HG03039 (cell line): ENCODE measurements at regions not wholly inside any gene's neighbourhood (a gene's known extent, or its start where the extent isn't known, plus 50 kb on each side); places are given as distances from the start of the nearest gene placed in this dataset.

Experiments
- ATAC-seq: cut with Tn5 transposase; IDR thresholded peaks from one replicate; pipeline ENCODE4 v1.9.1; 2021; ENCODE audit warnings: mild to moderate bottlenecking, moderate library complexity; ENCODE audit not compliant: unreplicated experiment

DNA sequence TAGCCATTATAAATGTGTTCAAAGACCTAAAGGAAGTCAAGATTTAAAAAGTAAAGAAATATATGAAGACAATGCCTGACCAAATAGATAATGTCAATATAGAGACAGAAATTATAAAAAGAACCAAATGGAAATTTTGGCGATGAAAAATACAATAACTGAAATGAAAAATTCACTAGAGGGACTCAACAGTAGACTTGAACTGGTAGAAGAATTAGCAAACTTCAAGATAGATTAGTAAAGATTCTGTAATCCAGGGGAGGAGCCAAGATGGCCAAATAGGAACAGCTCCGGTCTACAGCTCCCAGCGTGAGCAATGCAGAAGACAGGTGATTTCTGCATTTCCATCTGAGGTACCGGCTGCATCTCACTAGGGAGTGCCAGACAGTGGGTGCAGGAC is 433.2 kb downstream of the HINT1 start:
- ATAC-seq: no peak

DNA sequence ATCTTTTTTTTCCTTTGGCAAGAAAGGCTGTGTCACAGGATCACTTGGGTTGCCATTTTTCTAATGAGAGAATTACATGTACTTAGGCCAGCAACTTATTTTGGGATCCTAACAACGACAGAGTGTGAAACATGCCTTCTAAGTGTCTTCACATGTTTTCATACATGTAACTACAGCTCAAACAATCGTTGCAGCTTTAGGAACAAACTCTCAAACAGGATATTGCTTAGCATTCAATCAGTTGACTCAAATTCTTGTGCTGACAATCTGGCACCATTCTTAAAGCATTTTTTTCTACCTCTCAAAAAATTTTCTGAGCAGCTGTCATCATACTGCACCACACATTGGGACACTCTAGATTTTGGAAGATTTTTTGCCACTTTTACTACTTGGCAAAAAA is 435.5 kb downstream of the HINT1 start:
- no peak for ATAC-seq

DNA sequence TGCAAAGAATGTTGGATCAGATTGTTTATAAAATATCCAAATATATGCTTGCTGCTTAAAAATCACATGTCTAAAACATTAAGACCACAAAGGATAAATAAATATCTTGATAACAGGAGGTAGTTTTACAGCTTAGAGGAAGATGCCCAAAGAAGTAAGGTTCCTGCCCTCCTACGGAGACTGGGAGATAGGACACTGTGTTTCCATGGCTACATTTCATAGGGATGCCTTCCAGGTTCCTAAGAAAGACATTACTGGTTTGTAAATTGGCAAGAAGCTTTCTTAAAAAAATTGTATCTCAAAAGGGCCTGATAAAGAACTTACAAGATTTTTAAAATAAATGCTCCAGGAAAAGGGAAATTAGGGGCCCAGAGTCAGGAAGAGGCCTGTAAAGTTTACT is 437.2 kb downstream of the HINT1 start:
- ATAC-seq: no peak

DNA sequence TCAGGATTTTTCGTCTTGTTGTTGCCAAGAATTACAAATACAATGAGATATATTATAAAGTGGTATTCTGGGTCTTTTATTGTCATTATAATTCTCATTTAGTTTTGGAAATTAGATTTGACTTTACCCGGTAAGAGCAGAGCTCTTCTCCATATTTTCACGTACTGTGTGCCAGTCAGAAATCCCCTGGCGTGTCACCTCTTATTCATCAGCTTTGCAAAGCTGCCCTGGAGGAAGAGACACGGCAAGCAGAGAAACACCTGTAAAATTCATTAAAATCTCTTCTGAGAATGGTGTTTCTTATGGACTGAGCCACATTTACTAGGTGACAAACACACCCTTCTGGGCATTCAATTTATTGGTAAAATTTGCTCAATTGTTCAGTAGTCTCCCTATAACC is 440.4 kb downstream of the HINT1 start:
- ATAC-seq: no peak

DNA sequence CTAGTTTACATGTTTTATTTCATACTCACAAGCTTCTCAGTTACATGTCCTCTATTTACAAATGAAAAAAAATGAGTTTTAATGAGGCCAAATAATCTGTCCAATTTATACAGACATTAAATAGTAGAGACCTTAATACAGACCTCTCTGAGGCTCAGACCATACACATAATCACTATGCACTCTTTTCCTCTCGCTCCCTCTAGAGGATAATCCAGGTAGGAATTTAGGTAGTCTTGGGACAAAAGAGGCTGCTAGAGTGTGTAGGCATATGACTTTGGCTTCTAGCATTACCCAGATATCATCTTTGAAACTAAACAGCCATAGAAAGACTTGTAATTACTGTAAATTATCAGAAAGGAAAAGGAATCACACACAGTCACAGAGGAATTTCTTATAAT is 444.7 kb downstream of the HINT1 start:
- no peak for ATAC-seq

DNA sequence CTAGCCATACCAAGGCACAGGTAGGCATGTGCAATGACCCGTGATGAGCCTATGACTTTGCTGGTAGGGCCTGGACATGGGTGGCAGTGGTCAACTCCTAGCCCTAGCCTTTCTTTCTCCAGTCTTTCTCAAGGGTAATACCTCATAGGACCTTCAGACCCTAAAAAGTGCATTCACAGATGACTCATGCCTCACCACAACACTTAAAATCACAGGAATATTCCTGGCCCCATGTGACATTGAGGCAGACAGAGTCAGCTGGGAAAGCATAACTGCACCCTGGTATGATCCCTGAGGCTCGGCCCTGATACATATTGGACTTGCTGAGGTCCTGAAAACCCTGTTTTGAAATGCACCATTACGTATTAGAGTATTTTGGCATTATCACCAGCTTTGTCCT is 449.5 kb downstream of the HINT1 start:
- ATAC-seq: no peak

DNA sequence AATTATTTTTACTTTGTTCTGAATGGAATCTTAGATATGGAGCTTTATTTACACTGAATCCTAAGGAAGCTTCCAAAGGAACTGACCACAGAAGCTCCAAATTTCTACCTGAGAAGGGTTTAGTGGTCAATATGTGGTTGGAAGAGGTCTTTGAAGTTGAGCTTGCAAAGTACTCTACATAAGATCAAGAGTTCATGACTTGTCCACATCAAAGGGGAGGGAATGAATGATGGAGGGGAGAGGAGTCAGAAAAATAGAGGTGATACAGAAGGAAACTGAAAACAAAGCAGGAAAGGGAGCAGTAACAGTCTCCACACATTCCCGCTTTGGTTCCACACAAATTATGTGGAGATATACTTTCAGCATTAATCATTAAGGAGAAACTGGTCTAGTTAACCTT is 450.9 kb downstream of the HINT1 start:
- no peak for ATAC-seq

DNA sequence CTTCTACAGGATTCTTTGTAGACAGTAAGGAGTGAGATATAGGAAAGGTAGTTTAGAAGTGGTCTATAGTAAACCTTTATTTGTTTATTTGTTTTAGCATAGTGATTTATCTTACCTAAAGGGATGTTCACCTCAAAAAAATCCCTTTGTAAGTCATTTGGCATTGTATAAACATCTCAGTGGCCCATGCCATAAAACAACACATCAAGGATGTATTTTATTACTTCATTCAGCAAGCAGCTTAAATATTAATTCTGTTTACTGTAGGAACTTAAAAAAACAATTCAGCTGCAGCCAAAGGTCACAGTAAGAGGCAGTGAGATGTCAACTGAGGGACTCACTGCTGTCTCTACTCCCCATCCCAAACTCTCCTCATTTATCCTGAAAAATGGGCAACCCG is 452.7 kb downstream of the HINT1 start:
- ATAC-seq: no peak

DNA sequence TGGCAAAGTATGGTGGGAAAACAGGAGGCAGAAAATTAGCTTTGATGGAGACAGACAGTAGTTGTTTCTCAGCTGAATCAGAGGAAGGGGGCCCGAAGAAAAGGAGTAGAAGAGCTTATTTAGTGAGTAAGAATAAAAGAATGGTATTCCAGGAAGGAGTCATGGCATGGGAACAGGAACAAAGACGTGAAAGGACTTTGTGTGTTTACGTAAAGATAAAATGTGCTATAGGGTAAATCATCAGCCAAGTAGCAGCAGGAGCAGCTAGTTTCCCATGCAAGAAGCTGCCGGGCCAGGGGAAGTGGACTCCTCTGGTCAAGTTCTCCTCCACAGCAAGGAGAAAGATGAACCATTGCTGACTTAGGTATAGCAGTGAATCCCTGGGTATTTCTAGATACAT is 454.5 kb downstream of the HINT1 start:
- ATAC-seq: no peak

DNA sequence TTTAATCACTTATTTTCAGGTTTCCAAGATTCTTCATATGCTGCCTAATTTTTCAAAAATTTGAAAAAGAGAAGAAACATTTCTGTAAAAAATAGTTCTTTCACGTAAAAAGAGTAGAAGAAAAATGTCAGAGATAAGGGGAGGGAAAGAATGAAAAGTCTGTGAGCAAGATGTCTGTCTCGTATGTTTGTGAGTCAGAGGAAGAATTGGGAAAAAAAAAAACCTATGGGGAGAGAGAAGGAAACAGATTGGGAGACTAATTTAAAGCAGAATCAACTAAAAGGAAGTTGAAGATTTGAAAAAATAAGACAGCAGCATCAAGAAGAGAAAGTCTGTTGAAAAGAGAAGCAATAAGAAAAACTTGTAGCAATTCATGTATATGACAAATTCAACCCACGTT is 456.3 kb downstream of the HINT1 start:
- no peak for ATAC-seq

DNA sequence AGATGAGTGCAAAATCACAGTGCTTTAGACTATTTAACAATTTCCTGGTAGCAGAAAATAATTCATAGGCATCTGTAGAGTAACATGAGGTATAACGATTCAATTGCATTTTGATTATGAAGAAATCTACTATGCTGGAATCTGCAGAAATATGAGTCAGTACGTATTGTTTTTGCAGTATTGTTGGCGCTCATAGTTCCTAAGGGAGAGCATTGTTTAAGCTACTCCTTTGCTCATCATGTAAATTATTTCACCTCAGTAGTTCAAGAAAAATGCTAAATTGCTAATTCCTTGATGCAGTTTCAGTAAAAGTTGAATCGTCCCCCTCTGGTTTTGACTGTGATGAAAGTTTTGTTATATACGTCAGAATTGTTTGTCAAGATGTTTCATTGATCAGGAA is 458.4 kb downstream of the HINT1 start:
- ATAC-seq: no peak

DNA sequence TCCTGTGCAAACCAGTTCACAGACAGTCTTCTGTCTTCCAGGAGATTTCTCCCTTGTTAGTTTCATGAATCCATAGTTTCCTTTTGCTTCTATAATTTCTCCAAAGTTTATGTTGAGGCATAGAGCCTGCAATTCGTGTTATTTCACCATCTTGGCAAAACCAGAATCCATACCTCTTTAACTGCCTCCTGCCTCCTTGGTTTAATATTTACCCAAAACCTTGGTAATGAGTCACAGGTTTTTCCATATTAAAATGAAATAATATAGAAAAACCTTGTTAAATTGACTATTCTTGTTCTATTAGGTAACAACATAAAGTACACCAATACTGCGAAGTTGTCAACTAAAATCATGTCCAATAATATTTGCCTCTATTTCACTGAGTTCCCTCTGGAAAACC is 459.7 kb downstream of the HINT1 start:
- no peak for ATAC-seq

DNA sequence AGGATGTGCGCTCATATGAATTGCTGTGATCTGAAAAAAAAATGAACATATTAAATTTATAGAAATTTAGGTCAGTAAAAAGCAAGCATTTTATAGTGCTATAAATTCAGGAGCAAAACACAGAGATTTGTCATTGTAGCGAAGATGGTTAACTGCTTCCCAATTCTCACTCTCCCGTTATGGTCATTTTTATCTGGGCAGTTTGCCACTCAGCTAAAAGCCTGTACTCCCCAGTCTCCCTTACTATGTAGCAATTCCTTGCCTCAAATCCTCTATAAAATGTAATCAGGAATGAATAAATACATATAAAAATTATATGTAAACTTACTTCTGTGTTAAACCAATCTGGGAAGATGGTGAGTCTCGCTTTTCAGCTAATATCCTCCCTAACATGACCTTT is 471.5 kb downstream of the HINT1 start:
- no peak for ATAC-seq

DNA sequence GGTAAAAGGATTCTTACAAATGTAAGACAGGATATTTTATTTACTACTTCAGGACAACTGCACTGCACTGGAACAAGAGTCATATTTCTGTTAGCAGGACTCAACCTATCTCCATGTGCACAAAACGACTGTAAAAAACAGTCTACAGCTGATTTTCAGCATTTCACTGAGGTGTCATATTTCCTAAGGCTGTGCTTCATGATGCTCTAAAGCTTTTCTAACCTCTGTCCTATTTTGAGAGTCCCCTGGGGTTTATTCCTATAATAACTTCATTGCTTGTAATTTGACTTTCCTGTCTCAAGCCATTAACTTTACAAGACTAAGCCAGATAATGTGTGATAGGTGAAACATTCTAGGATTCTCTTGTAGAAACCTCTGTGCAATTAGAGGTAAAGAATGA is 472.3 kb downstream of the HINT1 start:
- no peak for ATAC-seq

DNA sequence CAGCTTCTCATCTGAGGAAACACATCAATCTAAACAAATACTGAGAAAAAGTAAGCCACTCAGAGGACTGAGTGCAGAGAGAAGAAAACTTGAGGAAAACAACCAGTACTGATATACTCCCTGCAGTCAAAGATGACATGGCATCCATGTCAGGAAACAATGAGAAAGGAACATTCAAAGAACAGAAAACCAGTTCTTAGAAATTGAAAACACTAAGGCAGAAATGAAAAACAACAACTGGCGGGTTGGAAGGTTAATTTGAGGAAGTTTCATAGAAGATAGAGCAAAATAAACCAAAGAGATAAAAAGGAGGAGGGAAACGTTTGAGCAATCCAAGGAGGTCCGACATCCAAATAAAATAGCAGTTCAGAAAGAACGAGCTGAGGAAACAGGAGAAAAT is 475.2 kb downstream of the HINT1 start:
- ATAC-seq: no peak

DNA sequence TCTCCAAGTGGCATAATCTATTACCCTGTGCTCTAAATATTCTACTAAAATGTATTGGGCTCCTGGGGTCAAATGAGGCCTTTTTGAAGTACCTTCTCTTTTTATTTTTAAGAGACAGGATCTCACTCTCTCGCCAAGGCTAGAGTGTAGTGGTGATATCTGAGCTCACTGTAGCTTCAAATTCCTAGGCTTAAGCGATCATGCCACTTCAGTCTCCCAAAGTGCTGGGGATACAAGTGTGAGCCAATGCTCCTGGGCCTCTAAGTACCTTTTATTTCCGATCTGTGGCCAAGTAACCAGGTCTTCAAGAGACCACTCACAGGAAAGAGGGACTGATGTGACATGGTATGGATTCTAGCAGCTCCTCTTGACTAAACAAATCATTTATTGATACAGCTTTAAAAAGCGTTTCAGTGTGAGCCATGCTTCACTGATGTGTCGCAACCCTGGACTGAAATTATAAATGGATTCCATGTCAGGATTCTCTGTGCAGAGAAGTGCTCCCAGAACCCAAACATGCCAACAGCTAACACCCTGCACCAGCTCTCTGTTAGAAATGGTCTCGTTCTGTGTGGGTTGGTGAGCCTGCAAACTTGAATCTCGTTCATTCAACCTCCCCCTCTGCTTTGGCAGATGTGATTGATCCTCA is 477.8 kb downstream of the HINT1 start:
- no peak for ATAC-seq

DNA sequence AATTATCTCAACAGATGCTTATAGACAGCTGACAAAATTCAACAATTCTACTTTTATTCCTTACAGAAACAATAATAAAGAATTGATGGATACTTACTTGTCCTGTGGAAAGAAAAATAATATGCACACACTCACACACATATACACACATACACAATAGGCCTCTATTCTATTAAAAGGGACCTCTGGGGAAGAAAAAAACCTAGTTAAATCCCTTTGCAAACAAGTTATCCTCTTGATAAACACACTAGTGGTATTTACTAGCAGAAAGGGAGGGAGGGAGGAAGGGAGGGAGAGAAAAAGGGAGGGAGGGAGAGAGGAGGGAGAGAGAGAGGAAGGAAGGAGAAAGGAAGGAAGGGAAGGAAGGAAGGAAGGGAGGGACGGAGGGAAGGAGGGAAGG is 486.4 kb downstream of the HINT1 start:
- no peak for ATAC-seq

DNA sequence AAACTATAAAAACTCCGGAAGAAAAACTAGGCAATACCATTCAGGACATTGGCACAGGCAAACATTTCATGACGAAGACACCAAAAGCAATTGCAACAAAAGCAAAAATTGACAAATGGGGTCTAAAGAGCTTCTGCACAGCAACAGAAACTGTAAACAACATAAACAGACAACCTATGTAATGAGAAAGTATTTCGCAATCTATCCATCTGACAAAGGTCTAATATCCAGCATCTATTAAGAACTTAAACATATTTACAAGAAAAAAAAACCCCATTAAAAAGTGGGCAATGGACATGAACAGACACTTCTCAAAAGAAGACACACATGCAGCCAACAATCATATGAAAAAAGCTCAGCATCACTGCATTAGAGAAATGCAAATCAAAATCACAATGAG is 498.6 kb downstream of the HINT1 start:
- ATAC-seq: no peak

DNA sequence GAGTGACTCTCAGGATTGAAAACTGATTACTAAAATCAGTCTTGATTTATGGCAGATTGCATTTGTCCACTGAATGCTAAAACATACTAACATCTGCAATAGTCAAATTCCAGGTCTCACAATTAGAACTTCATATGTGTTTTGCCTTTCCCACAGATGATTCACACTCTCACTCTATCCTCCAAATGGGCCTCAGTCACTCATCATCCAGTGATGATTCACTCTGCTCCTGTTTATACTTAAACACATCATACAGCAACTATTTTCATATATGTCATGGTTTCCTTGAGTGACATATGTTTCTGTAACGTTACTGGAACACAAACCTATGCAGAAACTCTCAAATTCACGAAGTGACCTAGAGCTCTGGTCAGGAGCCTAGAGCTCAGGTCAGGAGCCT is 512.9 kb downstream of the HINT1 start:
- ATAC-seq: no peak

DNA sequence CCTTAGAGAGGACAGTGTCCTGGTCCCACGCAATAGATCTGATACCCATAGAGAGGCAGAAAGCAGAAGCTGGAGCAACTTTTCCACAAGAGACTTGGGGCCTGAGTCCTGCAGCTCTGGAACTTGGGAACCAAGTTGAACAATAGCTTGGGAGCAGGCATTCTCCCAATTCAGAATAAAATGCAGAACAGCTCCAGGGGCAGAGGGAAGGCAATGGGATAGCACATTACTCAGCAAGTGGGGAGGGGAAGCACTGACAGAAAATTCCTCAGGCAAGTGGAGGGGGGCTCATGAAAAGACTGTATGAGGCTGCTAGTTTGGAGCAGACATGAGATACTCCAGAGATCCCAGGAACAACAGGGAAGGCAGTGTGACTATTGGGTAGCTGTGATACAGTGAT is 513.6 kb downstream of the HINT1 start:
- no peak for ATAC-seq

DNA sequence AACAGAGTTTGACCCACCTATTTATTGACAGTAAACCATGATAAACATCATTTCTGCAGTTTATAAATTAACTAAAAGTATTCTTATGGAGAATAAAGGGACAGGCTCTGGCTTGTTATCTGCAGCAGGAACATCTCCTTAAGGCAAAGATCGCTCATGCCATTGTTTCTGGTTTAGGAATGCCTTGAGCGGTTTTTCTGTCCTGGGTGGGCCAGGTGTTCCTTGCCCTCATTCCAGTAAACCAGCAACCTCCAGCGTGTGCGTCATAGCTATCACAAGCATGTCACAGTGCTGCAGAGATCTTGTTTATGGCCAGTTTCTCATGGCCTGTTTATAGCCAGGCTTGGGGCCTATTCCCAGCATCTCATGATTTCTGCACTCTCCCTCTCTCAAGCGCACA is 521.7 kb downstream of the HINT1 start:
- no peak for ATAC-seq

DNA sequence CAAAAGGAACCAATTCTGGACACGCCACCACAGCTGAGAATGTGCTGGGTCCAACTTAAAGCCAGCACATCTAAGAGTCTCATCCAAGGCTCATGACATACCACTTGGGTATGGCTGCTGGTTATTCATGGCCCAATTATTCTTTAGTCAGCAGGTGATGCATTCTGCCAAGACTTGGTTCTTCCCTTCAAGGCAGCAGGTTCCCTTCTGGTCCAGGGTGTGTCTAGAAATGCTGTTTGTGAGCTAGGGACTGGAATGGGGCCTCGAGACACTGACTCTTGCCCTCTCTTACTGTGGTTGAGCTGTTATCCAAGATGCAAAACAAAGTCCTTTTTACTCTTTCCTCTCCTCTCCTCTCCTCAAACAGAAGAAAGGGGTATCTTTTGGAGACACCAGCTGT is 522.6 kb downstream of the HINT1 start:
- ATAC-seq: no peak

DNA sequence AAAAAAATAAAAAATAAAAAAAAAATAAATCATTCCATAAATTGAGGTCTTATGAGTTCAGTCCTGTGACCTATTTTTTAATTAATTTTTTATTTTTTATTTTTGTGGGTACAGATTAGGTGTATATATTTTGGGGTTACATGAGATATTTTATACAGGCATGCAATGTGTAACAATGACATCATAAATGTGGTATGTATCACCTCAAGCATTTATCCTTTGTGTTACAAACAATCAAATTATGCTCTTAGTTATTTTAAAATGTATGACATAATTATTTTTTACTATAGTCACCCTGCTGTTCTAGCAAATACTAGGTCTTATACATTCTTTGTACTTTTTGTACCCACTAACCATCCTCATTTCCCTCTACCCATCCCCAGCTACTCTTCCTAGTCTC is 537.9 kb downstream of the HINT1 start:
- no peak for ATAC-seq

DNA sequence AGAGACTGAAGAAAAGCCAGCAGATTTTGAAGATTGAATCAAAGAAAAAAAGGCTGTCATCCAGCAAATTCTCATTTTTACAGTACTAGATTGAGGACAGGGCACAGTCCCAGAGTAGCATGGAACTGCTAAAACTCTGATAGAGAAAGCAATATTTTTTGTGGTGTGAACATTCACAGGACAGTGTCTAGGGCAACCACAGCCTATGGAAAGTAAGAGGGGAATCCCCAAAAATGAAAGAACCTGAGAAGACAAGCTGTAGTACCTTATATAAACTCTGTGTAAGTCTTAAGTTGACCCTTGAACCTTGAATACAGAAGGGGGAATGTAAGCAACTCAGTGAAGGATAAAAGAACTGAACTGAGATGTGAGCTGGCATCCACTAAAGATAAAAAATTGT is 540.3 kb downstream of the HINT1 start:
- no peak for ATAC-seq
